ENCODE measurements at regions not wholly inside any gene's neighbourhood (a gene's known extent, or its start where the extent isn't known, plus 50 kb on each side); places are given as distances from the start of the nearest gene placed in this dataset.
"Not testable (repeated sequence)": the region's sequence is repeated elsewhere in the genome, so short reads cannot be mapped to it uniquely, and the experiment has no call there.

GRCh38 chr15:22274376-22274775 is 184.3 kb upstream of the GOLGA6L22 start:
- DNase-seq (ENCODE audit: low read depth, low spot score); H3K79me2 ChIP-seq (ENCODE audit: insufficient read depth, low read length); ATAC-seq; H3K4me1 ChIP-seq (ENCODE audit: control insufficient read depth in 1 of 2, insufficient read depth in 2 of 2, low read length in 2 of 2); H4K20me1 ChIP-seq (ENCODE audit: insufficient read depth); H3K36me3 ChIP-seq (ENCODE audit: control insufficient read depth in 1 of 2, insufficient read depth in 2 of 2, low read length in 2 of 2); H3K9me2 ChIP-seq (ENCODE audit: insufficient read depth); intact Hi-C loops (cut with micrococcal nuclease); H3K27ac ChIP-seq (ENCODE audit: low read depth, low read length); H3K4me2 ChIP-seq (ENCODE audit: low read length); H3K4me3 ChIP-seq (replicated peaks in 1 of 2; ENCODE audit: low read depth in 1 of 2, low read length in 2 of 2); RAD21 ChIA-PET (ENCODE audit: low non-redundant PET in 1 of 2, low total read pairs in 2 of 2, uncharacterized antibody in 2 of 2, unreplicated experiment in 2 of 2); H3K27me3 ChIP-seq (ENCODE audit: insufficient read depth, low read length); BruUV-seq (replicated peaks); H2AFZ ChIP-seq (ENCODE audit: low read depth, low read length, poor library complexity, severe bottlenecking); CTCF ChIA-PET; H3K9ac ChIP-seq (ENCODE audit: low read length); POLR2A ChIA-PET: not testable (repeated sequence)
- peaks cover 14 to 24% of the 10 kb centered on the region in 2 experiments; a peak in 2 of 4 replicates for H3K9me3 ChIP-seq (ENCODE audit: control insufficient read depth in 1 of 2, insufficient read depth in 1 of 2, low read depth in 1 of 2, low read length in 2 of 2)

GRCh38 chr15:22280770-22281169 is 177.9 kb upstream of the GOLGA6L22 start:
- H3K9me2 ChIP-seq (ENCODE audit: insufficient read depth); BruUV-seq (replicated peaks); H3K4me3 ChIP-seq (replicated peaks in 1 of 2; ENCODE audit: low read depth in 1 of 2, low read length in 2 of 2); POLR2A ChIA-PET; H3K27me3 ChIP-seq (ENCODE audit: insufficient read depth, low read length); H3K27ac ChIP-seq (ENCODE audit: low read depth, low read length); H3K9ac ChIP-seq (ENCODE audit: low read length); DNase-seq (ENCODE audit: low read depth, low spot score); H3K4me1 ChIP-seq (ENCODE audit: control insufficient read depth in 1 of 2, insufficient read depth in 2 of 2, low read length in 2 of 2); H3K79me2 ChIP-seq (ENCODE audit: insufficient read depth, low read length); H3K4me2 ChIP-seq (ENCODE audit: low read length); H4K20me1 ChIP-seq (ENCODE audit: insufficient read depth); H3K36me3 ChIP-seq (ENCODE audit: control insufficient read depth in 1 of 2, insufficient read depth in 2 of 2, low read length in 2 of 2); H2AFZ ChIP-seq (ENCODE audit: low read depth, low read length, poor library complexity, severe bottlenecking); CTCF ChIA-PET; ATAC-seq; RAD21 ChIA-PET (ENCODE audit: low non-redundant PET in 1 of 2, low total read pairs in 2 of 2, uncharacterized antibody in 2 of 2, unreplicated experiment in 2 of 2); intact Hi-C loops (cut with micrococcal nuclease): not testable (repeated sequence)
- peaks cover 5 to 27% of the 10 kb centered on the region in 2 experiments; a peak in 3 of 4 replicates for H3K9me3 ChIP-seq (ENCODE audit: control insufficient read depth in 1 of 2, insufficient read depth in 1 of 2, low read depth in 1 of 2, low read length in 2 of 2)

DNA sequence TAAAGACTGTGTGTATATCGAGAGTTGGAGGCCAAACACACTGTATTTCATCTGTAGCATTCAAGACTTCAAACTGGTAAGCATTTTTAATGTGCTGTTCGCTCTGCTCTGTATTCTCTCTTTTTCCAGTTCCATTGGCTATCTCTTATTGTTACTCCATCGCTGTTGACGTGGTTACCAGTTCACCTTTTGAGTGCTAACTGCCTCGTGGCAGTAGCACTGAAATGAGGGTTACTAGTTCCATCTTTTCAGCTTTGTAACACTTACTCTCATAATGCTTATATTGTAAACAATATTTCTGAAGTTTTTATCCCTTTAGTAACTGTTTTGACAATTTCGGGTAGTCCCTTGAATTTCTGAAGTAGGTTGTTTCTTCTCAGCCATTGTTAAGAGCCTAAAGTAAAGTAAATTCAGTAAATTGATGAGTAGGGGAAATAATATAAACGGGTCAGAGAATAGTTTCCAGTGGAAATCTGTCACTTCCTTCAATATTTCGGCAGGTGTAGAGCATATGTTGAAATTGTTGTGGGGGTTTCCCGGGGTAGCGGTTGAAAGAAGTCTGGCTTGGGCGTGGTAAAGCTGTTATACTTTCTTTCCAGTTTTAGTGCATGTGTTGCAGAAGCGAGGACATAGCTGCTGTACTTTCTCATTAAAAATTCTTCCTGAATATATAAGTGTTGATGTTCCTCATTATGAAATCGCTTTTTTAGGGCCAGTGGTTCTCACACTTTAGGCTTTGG is 175.7 kb upstream of the GOLGA6L22 start:
- H2AFZ ChIP-seq (ENCODE audit: low read depth, low read length, poor library complexity, severe bottlenecking); BruUV-seq (replicated peaks); H3K79me2 ChIP-seq (ENCODE audit: insufficient read depth, low read length); POLR2A ChIA-PET; intact Hi-C loops (cut with micrococcal nuclease); H3K4me2 ChIP-seq (ENCODE audit: low read length); H3K4me1 ChIP-seq (ENCODE audit: control insufficient read depth in 1 of 2, insufficient read depth in 2 of 2, low read length in 2 of 2); H3K36me3 ChIP-seq (ENCODE audit: control insufficient read depth in 1 of 2, insufficient read depth in 2 of 2, low read length in 2 of 2); DNase-seq (ENCODE audit: low read depth, low spot score); H4K20me1 ChIP-seq (ENCODE audit: insufficient read depth); ATAC-seq; CTCF ChIA-PET; H3K9me2 ChIP-seq (ENCODE audit: insufficient read depth); H3K27me3 ChIP-seq (ENCODE audit: insufficient read depth, low read length); H3K27ac ChIP-seq (ENCODE audit: low read depth, low read length); H3K4me3 ChIP-seq (replicated peaks in 1 of 2; ENCODE audit: low read depth in 1 of 2, low read length in 2 of 2); H3K9ac ChIP-seq (ENCODE audit: low read length); RAD21 ChIA-PET (ENCODE audit: low non-redundant PET in 1 of 2, low total read pairs in 2 of 2, uncharacterized antibody in 2 of 2, unreplicated experiment in 2 of 2): not testable (repeated sequence)
- peaks cover 9 to 18% of the 10 kb centered on the region in 2 experiments for H3K9me3 ChIP-seq (ENCODE audit: control insufficient read depth in 1 of 2, insufficient read depth in 1 of 2, low read depth in 1 of 2, low read length in 2 of 2)

DNA sequence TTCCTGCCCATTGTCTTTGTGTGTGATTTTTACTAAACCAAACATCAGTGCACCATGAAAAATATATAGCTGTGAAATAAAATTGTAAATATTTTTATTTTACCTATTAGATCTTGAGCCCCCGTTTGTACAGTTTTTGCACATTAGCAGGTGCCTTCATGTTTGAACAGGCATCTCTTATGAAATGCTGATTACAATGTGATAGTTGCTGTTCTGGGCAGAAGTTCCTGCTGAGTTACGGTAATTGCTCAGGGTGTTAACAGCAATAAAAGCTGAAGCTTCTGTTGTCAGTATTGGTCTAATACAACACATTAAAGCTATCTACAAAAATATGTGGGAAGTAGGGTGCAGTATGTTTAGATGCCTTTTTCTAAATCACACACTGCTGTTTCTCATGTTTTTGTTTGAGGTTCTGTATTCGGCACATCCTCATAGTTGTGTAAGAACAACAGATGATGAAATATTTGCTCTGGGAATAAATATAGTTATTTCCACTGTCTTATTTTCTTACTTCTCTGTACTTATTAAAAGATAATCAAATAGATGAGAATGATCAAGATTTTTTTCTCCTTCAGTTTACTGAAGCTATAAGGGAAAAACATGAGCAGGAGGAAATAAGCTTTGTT is 173.8 kb upstream of the GOLGA6L22 start:
- CTCF ChIA-PET; H3K4me1 ChIP-seq (ENCODE audit: control insufficient read depth in 1 of 2, insufficient read depth in 2 of 2, low read length in 2 of 2); DNase-seq (ENCODE audit: low read depth, low spot score); H3K9ac ChIP-seq (ENCODE audit: low read length); intact Hi-C loops (cut with micrococcal nuclease); H3K9me2 ChIP-seq (ENCODE audit: insufficient read depth); H3K79me2 ChIP-seq (ENCODE audit: insufficient read depth, low read length); POLR2A ChIA-PET; BruUV-seq (replicated peaks); ATAC-seq; H3K27me3 ChIP-seq (ENCODE audit: insufficient read depth, low read length); H4K20me1 ChIP-seq (ENCODE audit: insufficient read depth); H3K36me3 ChIP-seq (ENCODE audit: control insufficient read depth in 1 of 2, insufficient read depth in 2 of 2, low read length in 2 of 2); H2AFZ ChIP-seq (ENCODE audit: low read depth, low read length, poor library complexity, severe bottlenecking); RAD21 ChIA-PET (ENCODE audit: low non-redundant PET in 1 of 2, low total read pairs in 2 of 2, uncharacterized antibody in 2 of 2, unreplicated experiment in 2 of 2); H3K27ac ChIP-seq (ENCODE audit: low read depth, low read length); H3K4me3 ChIP-seq (replicated peaks in 1 of 2; ENCODE audit: low read depth in 1 of 2, low read length in 2 of 2); H3K4me2 ChIP-seq (ENCODE audit: low read length): not testable (repeated sequence)
- H3K9me3 ChIP-seq (ENCODE audit: control insufficient read depth in 1 of 2, insufficient read depth in 1 of 2, low read depth in 1 of 2, low read length in 2 of 2): peaks cover 9 to 12% of the 10 kb centered on the region in 2 experiments
